H9 (cell line): ENCODE measurements at regions not wholly inside any gene's neighbourhood (a gene's known extent, or its start where the extent isn't known, plus 50 kb on each side); places are given as distances from the start of the nearest gene placed in this dataset.

Source experiments
- DNase-seq: peaks from one replicate; pipeline ENCODE4 v3.0.0-alpha.2; 2017
- H2AFZ ChIP-seq: one replicate; pipeline ENCODE4 v1.6.1; 2013; ENCODE audit warnings: mild to moderate bottlenecking, low read length, control low read depth, moderate library complexity
- H2AK5ac ChIP-seq: 2 replicates; pipeline ENCODE4 v1.6.1; 2013; ENCODE audit warnings: low read length, control low read depth, mixed read lengths; ENCODE audit not compliant: insufficient read length
- H2BK120ac ChIP-seq: one replicate; pipeline ENCODE4 v1.6.1; 2013; ENCODE audit warnings: low read depth, mild to moderate bottlenecking, low read length, control low read depth, inconsistent platforms; ENCODE audit not compliant: poor library complexity, severe bottlenecking
- H2BK12ac ChIP-seq: 2 replicates; pipeline ENCODE4 v1.6.1; 2013; ENCODE audit warnings: low read length, control low read depth, mixed read lengths, low read depth; ENCODE audit not compliant: insufficient read length
- H2BK15ac ChIP-seq: 2 replicates; pipeline ENCODE4 v1.6.1; 2013; ENCODE audit warnings: low read depth, low read length, control low read depth
- H2BK20ac ChIP-seq: one replicate; pipeline ENCODE4 v1.6.1; 2013; ENCODE audit warnings: low read depth, mild to moderate bottlenecking, low read length, control low read depth, inconsistent platforms; ENCODE audit not compliant: poor library complexity, severe bottlenecking
- H2BK5ac ChIP-seq: 2 replicates; pipeline ENCODE4 v1.6.1; 2013; ENCODE audit warnings: low read length, control low read depth, mixed read lengths; ENCODE audit not compliant: insufficient read length
- H3K14ac ChIP-seq: 2 replicates; pipeline ENCODE4 v1.6.1; 2013; ENCODE audit warnings: low read length, control low read depth; ENCODE audit not compliant: insufficient read depth
- H3K18ac ChIP-seq: 2 replicates; pipeline ENCODE4 v1.6.1; 2013; ENCODE audit warnings: low read depth, mild to moderate bottlenecking, mixed read lengths, low read length, control low read depth; ENCODE audit not compliant: insufficient read length
- H3K23ac ChIP-seq: 2 replicates; pipeline ENCODE4 v1.6.1; 2013; ENCODE audit warnings: low read length, control low read depth, mixed read lengths, low read depth; ENCODE audit not compliant: insufficient read length
- H3K23me2 ChIP-seq: 2 replicates; pipeline ENCODE4 v1.6.1; 2013; ENCODE audit warnings: low read depth, mild to moderate bottlenecking, mixed read lengths, low read length, control low read depth; ENCODE audit not compliant: insufficient read length, poor library complexity, severe bottlenecking
- H3K27ac ChIP-seq: 2 replicates; pipeline ENCODE4 v1.5.1; 2013; ENCODE audit warnings: low read length, control low read depth, mixed read lengths, low read depth; ENCODE audit not compliant: insufficient read length
- H3K27me3 ChIP-seq: 2 replicates; pipeline ENCODE4 v1.6.1; 2013; ENCODE audit warnings: low read length, control low read depth, inconsistent platforms; ENCODE audit not compliant: insufficient read depth
- H3K4ac ChIP-seq: 2 replicates; pipeline ENCODE4 v1.6.1; 2013; ENCODE audit warnings: low read depth, mild to moderate bottlenecking, control low read depth, inconsistent platforms, low read length, moderate library complexity
- H3K4me1 ChIP-seq: 2 replicates; pipeline ENCODE4 v1.6.1; 2013; ENCODE audit warnings: low read length, control low read depth, inconsistent platforms; ENCODE audit not compliant: insufficient read depth
- H3K4me2 ChIP-seq: 2 replicates; pipeline ENCODE4 v1.6.1; 2013; ENCODE audit warnings: low read length, control low read depth, mixed read lengths; ENCODE audit not compliant: insufficient read length, insufficient read depth
- H3K56ac ChIP-seq: 2 replicates; pipeline ENCODE4 v1.6.1; 2013; ENCODE audit warnings: low read depth, mild to moderate bottlenecking, mixed read lengths, low read length, control low read depth; ENCODE audit not compliant: insufficient read length
- H3K79me1 ChIP-seq: 2 replicates; pipeline ENCODE4 v1.6.1; 2013; ENCODE audit warnings: low read depth, mild to moderate bottlenecking, moderate library complexity, low read length, control low read depth, inconsistent platforms; ENCODE audit not compliant: insufficient read depth, poor library complexity, severe bottlenecking
- H3K79me2 ChIP-seq: 2 replicates; pipeline ENCODE4 v1.6.1; 2013; ENCODE audit warnings: low read length, control low read depth, inconsistent platforms; ENCODE audit not compliant: insufficient read depth
- H3K9ac ChIP-seq: 2 replicates; pipeline ENCODE4 v1.6.1; 2013; ENCODE audit warnings: low read length, control low read depth, mixed read lengths; ENCODE audit not compliant: insufficient read length; ENCODE audit errors: extremely low read depth
- H3K9me3 ChIP-seq: one replicate; pipeline ENCODE4 v1.6.1; 2013; ENCODE audit warnings: low read depth, low read length, inconsistent platforms; ENCODE audit not compliant: control insufficient read depth
- H3T11ph ChIP-seq: one replicate; pipeline ENCODE4 v1.6.1; 2013; ENCODE audit warnings: mild to moderate bottlenecking, low read length, control low read depth, inconsistent platforms
- H4K20me1 ChIP-seq: one replicate; pipeline ENCODE4 v1.6.1; 2013; ENCODE audit not compliant: control insufficient read depth, insufficient read length, insufficient read depth
- H4K5ac ChIP-seq: 2 replicates; pipeline ENCODE4 v1.6.1; 2013; ENCODE audit warnings: low read depth, mild to moderate bottlenecking, mixed read lengths, low read length, control low read depth; ENCODE audit not compliant: insufficient read length
- H4K8ac ChIP-seq: replicated peaks from 2 replicates; pipeline ENCODE4 v1.6.1; 2013; ENCODE audit warnings: low read length, control low read depth, mixed read lengths, low read depth; ENCODE audit not compliant: insufficient read length
- H4K91ac ChIP-seq: 2 replicates; pipeline ENCODE4 v1.6.1; 2013; ENCODE audit warnings: low read depth, mild to moderate bottlenecking, moderate library complexity, mixed read lengths, low read length, control low read depth; ENCODE audit not compliant: insufficient read length
- H3K27ac Mint-ChIP-seq, 3 experiments: 2 replicates in 2 of 3; 3 replicates in 1 of 3; pipeline ENCODE4 v1.8.0; 2020 to 2021; ENCODE audit warnings: mixed read lengths in 3 of 3, mild to moderate bottlenecking in 1 of 3, moderate library complexity in 1 of 3
- H3K27me3 Mint-ChIP-seq: 2 replicates; pipeline ENCODE4 v1.8.0; 2021; ENCODE audit warnings: low read depth, mild to moderate bottlenecking, moderate library complexity, mixed read lengths
- H3K36me3 Mint-ChIP-seq, 3 experiments: 2 replicates in 2 of 3; 3 replicates in 1 of 3; pipeline ENCODE4 v1.8.0; 2020 to 2021; ENCODE audit warnings: low read depth in 3 of 3, mixed read lengths in 3 of 3; ENCODE audit not compliant: insufficient read depth in 1 of 3
- H3K4me1 Mint-ChIP-seq, 2 experiments: 2 replicates each; pipeline ENCODE4 v1.8.0; 2020; ENCODE audit warnings: mixed read lengths in 2 of 2
- H3K4me3 Mint-ChIP-seq, 2 experiments: 2 replicates in 1 of 2; 3 replicates in 1 of 2; pipeline ENCODE4 v1.8.0; 2020 to 2021; ENCODE audit warnings: mild to moderate bottlenecking in 2 of 2, mixed read lengths in 2 of 2, moderate library complexity in 1 of 2
- H3K9me3 Mint-ChIP-seq, 2 experiments: 2 replicates in 1 of 2; 3 replicates in 1 of 2; pipeline ENCODE4 v1.8.0; 2020; ENCODE audit warnings: mild to moderate bottlenecking in 2 of 2, mixed read lengths in 2 of 2, moderate library complexity in 1 of 2
- WGBS: extraction: QIAGEN DNeasy Blood & Tissue Kit; methylation state at CpG from one replicate; pipeline ENCODE4 v1.1.7; 2013; ENCODE audit warnings: missing lambda C conversion rate, low lambda C conversion rate, mixed read lengths; ENCODE audit not compliant: insufficient read length; ENCODE audit errors: extremely low coverage; 5-methylcytosine and 5-hydroxymethylcytosine counted together
- TF ChIP-seq, protein P1 (sequence below): fragments of 200-600 bp; sonication (generic); conservative IDR thresholded peaks from 3 replicates; pipeline ENCODE4 v1.8.0; 2021; ENCODE audit warnings: antibody characterized with exemption, mild to moderate bottlenecking

DNA sequence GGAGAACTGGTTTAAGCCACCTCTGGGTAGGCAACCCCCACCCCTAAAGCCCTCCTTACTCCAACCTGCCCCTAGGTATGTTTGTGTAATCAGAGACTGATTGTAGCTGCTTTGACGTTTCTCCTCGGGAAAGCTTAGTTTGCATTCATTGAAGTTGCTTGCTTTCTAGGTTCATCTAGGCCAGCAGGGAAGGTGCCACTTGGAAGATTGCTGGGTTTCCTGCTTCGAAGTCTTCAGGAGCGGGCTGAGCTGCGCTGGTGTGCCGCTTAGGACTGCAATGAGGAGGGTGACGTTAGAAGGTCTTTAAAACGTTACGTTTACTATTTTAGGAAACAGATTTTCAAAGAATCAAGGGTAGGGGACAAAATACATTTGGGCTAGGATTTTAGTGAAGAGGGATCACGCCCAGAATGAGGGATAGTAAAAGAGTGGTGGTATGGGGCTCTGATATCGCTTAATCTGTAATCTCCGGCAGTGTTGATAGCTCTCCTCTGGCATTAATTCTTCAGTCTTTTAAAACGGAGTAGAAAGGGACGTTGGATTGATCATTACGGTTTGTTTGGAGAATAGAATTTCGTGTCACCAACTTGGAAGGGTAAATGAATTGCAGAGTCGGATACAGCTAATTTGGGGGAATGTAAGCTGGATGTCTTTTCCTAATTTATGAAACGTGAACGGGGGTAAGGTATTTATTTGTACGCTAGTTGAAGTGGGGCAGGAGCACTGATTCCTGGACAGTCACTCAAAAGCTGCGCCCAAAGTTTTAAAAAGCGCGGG lies 92.6 kb upstream of the PRDM1 start:
- Mint-ChIP-seq H3K4me1 (peaks cover 32 to 38% of the 10 kb centered on the region in 2 experiments), H3K36me3 (no peaks in the 10 kb centered on the region), H3K4me3 (peak overlapping the region; percentile 78 to 89), H3K9me3 (peaks cover 4% of the 10 kb centered on the region in 2 experiments; a peak in 2 of 5 replicates), H3K27me3 (peaks cover 94% of the 10 kb centered on the region), H3K27ac (0 out of 7 replicates have a peak overlapping the region, but pooled peaks of 1 of the 3 experiments have one; percentile 29)
- H3K27ac ChIP-seq: no peak overlapping the region
- DNase-seq: peak; percentile 50
- WGBS: no CpG with 5 or more reads among the region's 23 CpGs
- H3K27me3 ChIP-seq: peaks cover 64% of the 10 kb centered on the region
- no peak overlapping the region for H3K56ac ChIP-seq
- no peak overlapping the region for H4K8ac ChIP-seq
- no peak overlapping the region for H2BK15ac ChIP-seq
- H4K5ac ChIP-seq: no peak overlapping the region
- no peak overlapping the region for H2BK20ac ChIP-seq
- H3T11ph ChIP-seq: no peak overlapping the region
- no peaks in the 10 kb centered on the region for H3K79me2 ChIP-seq
- no peak overlapping the region for H2AFZ ChIP-seq
- no peak overlapping the region for H2AK5ac ChIP-seq
- no peak overlapping the region for H3K14ac ChIP-seq
- no peak overlapping the region for H3K18ac ChIP-seq
- no peak overlapping the region for H3K9ac ChIP-seq
- no peak overlapping the region for H4K91ac ChIP-seq
- peaks cover 2% of the 10 kb centered on the region for H4K20me1 ChIP-seq
- H3K9me3 ChIP-seq: no peaks in the 10 kb centered on the region
- TF ChIP-seq, protein P1, sequence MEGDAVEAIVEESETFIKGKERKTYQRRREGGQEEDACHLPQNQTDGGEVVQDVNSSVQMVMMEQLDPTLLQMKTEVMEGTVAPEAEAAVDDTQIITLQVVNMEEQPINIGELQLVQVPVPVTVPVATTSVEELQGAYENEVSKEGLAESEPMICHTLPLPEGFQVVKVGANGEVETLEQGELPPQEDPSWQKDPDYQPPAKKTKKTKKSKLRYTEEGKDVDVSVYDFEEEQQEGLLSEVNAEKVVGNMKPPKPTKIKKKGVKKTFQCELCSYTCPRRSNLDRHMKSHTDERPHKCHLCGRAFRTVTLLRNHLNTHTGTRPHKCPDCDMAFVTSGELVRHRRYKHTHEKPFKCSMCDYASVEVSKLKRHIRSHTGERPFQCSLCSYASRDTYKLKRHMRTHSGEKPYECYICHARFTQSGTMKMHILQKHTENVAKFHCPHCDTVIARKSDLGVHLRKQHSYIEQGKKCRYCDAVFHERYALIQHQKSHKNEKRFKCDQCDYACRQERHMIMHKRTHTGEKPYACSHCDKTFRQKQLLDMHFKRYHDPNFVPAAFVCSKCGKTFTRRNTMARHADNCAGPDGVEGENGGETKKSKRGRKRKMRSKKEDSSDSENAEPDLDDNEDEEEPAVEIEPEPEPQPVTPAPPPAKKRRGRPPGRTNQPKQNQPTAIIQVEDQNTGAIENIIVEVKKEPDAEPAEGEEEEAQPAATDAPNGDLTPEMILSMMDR: no peak
- no peak overlapping the region for H3K4ac ChIP-seq
- no peak overlapping the region for H3K23ac ChIP-seq
- no peak overlapping the region for H2BK120ac ChIP-seq
- peak overlapping the region; percentile 87 for H3K4me2 ChIP-seq
- no peak overlapping the region for H2BK5ac ChIP-seq
- no peak overlapping the region for H2BK12ac ChIP-seq
- H3K79me1 ChIP-seq: no peaks in the 10 kb centered on the region
- peaks cover 28% of the 10 kb centered on the region for H3K23me2 ChIP-seq
- H3K4me1 ChIP-seq: peaks cover 4% of the 10 kb centered on the region; the same call in 1 of the 2 replicates
